Suprapubic skin (tissue), 4 donors: ENCODE measurements at regions not wholly inside any gene's neighbourhood (a gene's known extent, or its start where the extent isn't known, plus 50 kb on each side); places are given as distances from the start of the nearest gene placed in this dataset.

Experiments used
- CTCF ChIP-seq, 2 donors: fragments of 200-600 bp in 1 of 2; fragments of 450-650 bp in 1 of 2; sonication (generic) in 1 of 2; IDR thresholded peaks; one replicate each; pipeline ENCODE4 v1.5.1; 2016 to 2019; ENCODE audit warnings: antibody characterized with exemption in 2 of 2, mild to moderate bottlenecking in 1 of 2, moderate library complexity in 1 of 2
- POLR2A ChIP-seq, 2 donors: fragments of 450-650 bp; IDR thresholded peaks; one replicate each; pipeline ENCODE4 v1.6.1; 2017; ENCODE audit warnings: antibody characterized with exemption in 2 of 2, mild to moderate bottlenecking in 2 of 2, moderate library complexity in 2 of 2
- POLR2AphosphoS5 ChIP-seq, 3 donors: sonication (generic); formaldehyde crosslinking; IDR thresholded peaks; one replicate each; pipeline ENCODE4 v1.6.1; 2017; ENCODE audit warnings: antibody characterized with exemption in 3 of 3

- TF ChIP-seq POLR2A (IDR thresholded peaks at IDR 0.05) (no peak), CTCF (IDR thresholded peaks at IDR 0.05) (no peak), POLR2AphosphoS5 (IDR thresholded peaks at IDR 0.05) (no peak)
Measured at GRCh38 chr14:48243900-48244299, 568.5 kb upstream of the MDGA2 start.
